ENCODE measurements at regions not wholly inside any gene's neighbourhood (a gene's known extent, or its start where the extent isn't known, plus 50 kb on each side); places are given as distances from the start of the nearest gene placed in this dataset.

DNA sequence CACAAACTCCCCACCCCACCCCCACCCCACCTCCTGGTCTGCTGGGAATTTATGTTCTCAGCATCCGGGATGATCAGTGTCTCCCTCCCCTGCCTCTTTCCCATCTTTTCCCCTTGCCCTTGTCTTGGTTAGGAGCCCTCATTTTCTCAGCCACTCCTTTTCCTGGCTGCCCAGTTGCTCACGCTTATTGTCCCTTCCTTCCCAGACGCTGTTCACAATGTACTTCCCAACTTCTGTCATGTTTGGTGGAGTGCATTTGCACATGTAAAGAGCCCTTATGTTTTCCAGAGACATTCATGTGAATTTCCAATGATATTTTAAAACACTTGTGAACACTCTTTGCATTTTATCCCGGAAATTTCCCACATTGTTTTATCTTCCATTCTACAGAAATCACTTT, 192.1 kb downstream of the RHOU start:
- TF ChIP-seq, protein P1, sequence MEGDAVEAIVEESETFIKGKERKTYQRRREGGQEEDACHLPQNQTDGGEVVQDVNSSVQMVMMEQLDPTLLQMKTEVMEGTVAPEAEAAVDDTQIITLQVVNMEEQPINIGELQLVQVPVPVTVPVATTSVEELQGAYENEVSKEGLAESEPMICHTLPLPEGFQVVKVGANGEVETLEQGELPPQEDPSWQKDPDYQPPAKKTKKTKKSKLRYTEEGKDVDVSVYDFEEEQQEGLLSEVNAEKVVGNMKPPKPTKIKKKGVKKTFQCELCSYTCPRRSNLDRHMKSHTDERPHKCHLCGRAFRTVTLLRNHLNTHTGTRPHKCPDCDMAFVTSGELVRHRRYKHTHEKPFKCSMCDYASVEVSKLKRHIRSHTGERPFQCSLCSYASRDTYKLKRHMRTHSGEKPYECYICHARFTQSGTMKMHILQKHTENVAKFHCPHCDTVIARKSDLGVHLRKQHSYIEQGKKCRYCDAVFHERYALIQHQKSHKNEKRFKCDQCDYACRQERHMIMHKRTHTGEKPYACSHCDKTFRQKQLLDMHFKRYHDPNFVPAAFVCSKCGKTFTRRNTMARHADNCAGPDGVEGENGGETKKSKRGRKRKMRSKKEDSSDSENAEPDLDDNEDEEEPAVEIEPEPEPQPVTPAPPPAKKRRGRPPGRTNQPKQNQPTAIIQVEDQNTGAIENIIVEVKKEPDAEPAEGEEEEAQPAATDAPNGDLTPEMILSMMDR (IDR thresholded peaks at IDR 0.05), result no peak
- no peak for TF ChIP-seq POLR2A (IDR thresholded peaks at IDR 0.05)
